ENCODE measurements at regions not wholly inside any gene's neighbourhood (a gene's known extent, or its start where the extent isn't known, plus 50 kb on each side); places are given as distances from the start of the nearest gene placed in this dataset.
A peak's percentile ranks its signal among the peaks of the same experiment; 100 is the strongest.
"Not testable (repeated sequence)": the region's sequence is repeated elsewhere in the genome, so short reads cannot be mapped to it uniquely, and the experiment has no call there.

- not testable (repeated sequence) for DNase-seq
Observed at GRCh38 chr18:15164446-15164845, 416.5 kb downstream of the ANKRD30B start.

- DNase-seq = no peak
Observed at GRCh38 chr18:15165048-15165447, 417.1 kb downstream of the ANKRD30B start.

- not testable (repeated sequence) for DNase-seq
Observed at GRCh38 chr18:15193028-15193427, 445.1 kb downstream of the ANKRD30B start.

- DNase-seq = not testable (repeated sequence)
Observed at GRCh38 chr18:15193813-15194212, 445.8 kb downstream of the ANKRD30B start.

GRCh38 chr18:15197338-15198115, 449.6 kb downstream of the ANKRD30B start:
- DNase-seq = peak; percentile 29

GRCh38 chr18:15198116-15198389, 450.1 kb downstream of the ANKRD30B start:
- DNase-seq = peak; percentile 25
